GDM1 (cell line): ENCODE measurements at regions not wholly inside any gene's neighbourhood (a gene's known extent, or its start where the extent isn't known, plus 50 kb on each side); places are given as distances from the start of the nearest gene placed in this dataset.

Experiments used
- DNase-seq: peaks from one replicate; lab custom pipeline; 2025; lab: John Stamatoyannopoulos, UW

DNA sequence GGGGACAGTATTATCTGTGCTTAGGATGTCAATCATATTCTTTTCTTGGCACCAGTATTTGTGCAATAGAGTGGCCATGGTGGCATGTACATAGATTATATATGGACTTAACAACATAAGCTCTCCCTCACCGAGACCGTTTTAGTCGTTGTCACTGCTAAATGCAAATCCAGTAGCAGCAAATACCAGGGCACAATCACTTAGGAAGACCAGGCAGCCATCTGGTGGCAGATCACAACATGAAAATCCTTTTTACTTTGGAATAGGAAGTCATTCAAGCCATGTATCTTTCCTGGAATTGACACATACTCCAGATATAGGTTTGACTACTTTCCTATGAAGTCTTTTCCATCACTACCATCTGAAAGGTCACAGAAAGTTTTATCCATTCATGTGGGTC lies 53.2 kb upstream of the C1orf87 start:
- DNase-seq, result no peak
